ENCODE measurements at regions not wholly inside any gene's neighbourhood (a gene's known extent, or its start where the extent isn't known, plus 50 kb on each side); places are given as distances from the start of the nearest gene placed in this dataset.

- POLR2A ChIA-PET: no interaction called here
- H3K4me3 Mint-ChIP-seq: no peak overlapping the region
- H3K36me3 Mint-ChIP-seq: no peaks in the 10 kb centered on the region
- H3K27me3 Mint-ChIP-seq: no peaks in the 10 kb centered on the region
- H3K4me1 Mint-ChIP-seq: peaks cover 1% of the 10 kb centered on the region
- DNase-seq (no peak), ATAC-seq (ENCODE audit: low read depth) (no peak)
- H3K27ac Mint-ChIP-seq: no peak overlapping the region
- H3K9me3 Mint-ChIP-seq: no peaks in the 10 kb centered on the region
Observed at GRCh38 chr4:15242021-15242420, 185.8 kb upstream of the C1QTNF7 start.

- H3K9me3 Mint-ChIP-seq: no peaks in the 10 kb centered on the region
- no peaks in the 10 kb centered on the region for H3K4me1 Mint-ChIP-seq
- ATAC-seq (ENCODE audit: low read depth) (no peak), DNase-seq (no peak)
- H3K4me3 Mint-ChIP-seq: no peak overlapping the region
- peaks cover 2% of the 10 kb centered on the region for H3K27me3 Mint-ChIP-seq
- H3K36me3 Mint-ChIP-seq: no peaks in the 10 kb centered on the region
- POLR2A ChIA-PET: no interaction called here
- no peak overlapping the region for H3K27ac Mint-ChIP-seq
Observed at GRCh38 chr4:15244354-15244753, 183.5 kb upstream of the C1QTNF7 start.

- DNase-seq: no peak
- Mint-ChIP-seq H3K36me3 (no peaks in the 10 kb centered on the region), H3K9me3 (no peaks in the 10 kb centered on the region), H3K27ac (no peak overlapping the region), H3K27me3 (peaks cover 2% of the 10 kb centered on the region), H3K4me3 (no peak overlapping the region), H3K4me1 (no peaks in the 10 kb centered on the region)
- POLR2A ChIA-PET: no interaction called here
- no peak for ATAC-seq (ENCODE audit: low read depth)
Observed at GRCh38 chr4:15245006-15245530, 182.8 kb upstream of the C1QTNF7 start.

GRCh38 chr4:15250021-15250441 is 177.8 kb upstream of the C1QTNF7 start:
- no peak for DNase-seq
- Mint-ChIP-seq H3K36me3 (no peaks in the 10 kb centered on the region), H3K27me3 (peaks cover 2% of the 10 kb centered on the region), H3K4me1 (no peaks in the 10 kb centered on the region), H3K27ac (no peak overlapping the region), H3K9me3 (peaks cover 2% of the 10 kb centered on the region), H3K4me3 (no peak overlapping the region)
- no peak for ATAC-seq (ENCODE audit: low read depth)
- POLR2A ChIA-PET: no interaction called here

GRCh38 chr4:15253349-15253748 is 174.5 kb upstream of the C1QTNF7 start:
- no peaks in the 10 kb centered on the region for H3K36me3 Mint-ChIP-seq

GRCh38 chr4:15254236-15254880 is 173.5 kb upstream of the C1QTNF7 start:
- POLR2A ChIA-PET: no interaction called here
- H3K4me1 Mint-ChIP-seq: no peaks in the 10 kb centered on the region
- H3K27ac Mint-ChIP-seq: no peak overlapping the region
- H3K4me3 Mint-ChIP-seq: no peak overlapping the region
- DNase-seq: no peak
- no peak for ATAC-seq (ENCODE audit: low read depth)
- H3K36me3 Mint-ChIP-seq: no peaks in the 10 kb centered on the region
- no peaks in the 10 kb centered on the region for H3K27me3 Mint-ChIP-seq
- H3K9me3 Mint-ChIP-seq: peaks cover 2% of the 10 kb centered on the region

More at GRCh38 chr4:15253349-15253748, 174.5 kb upstream of the C1QTNF7 start:
- Mint-ChIP-seq H3K27ac (no peak overlapping the region), H3K4me1 (no peaks in the 10 kb centered on the region), H3K27me3 (peaks cover under 1% of the 10 kb centered on the region), H3K9me3 (peaks cover 2% of the 10 kb centered on the region), H3K4me3 (no peak overlapping the region)
- ATAC-seq (ENCODE audit: low read depth): no peak
- DNase-seq: no peak
- POLR2A ChIA-PET: no interaction called here

GRCh38 chr4:15255537-15255936 is 172.3 kb upstream of the C1QTNF7 start:
- no peaks in the 10 kb centered on the region for H3K4me1 Mint-ChIP-seq
- POLR2A ChIA-PET: no interaction called here
- H3K36me3 Mint-ChIP-seq: no peaks in the 10 kb centered on the region

GRCh38 chr4:15260758-15261157 is 167.1 kb upstream of the C1QTNF7 start:
- no peak for DNase-seq
- H3K27me3 Mint-ChIP-seq: no peaks in the 10 kb centered on the region
- POLR2A ChIA-PET: no interaction called here
- peaks cover under 1% of the 10 kb centered on the region for H3K9me3 Mint-ChIP-seq
- H3K4me1 Mint-ChIP-seq: no peaks in the 10 kb centered on the region
- no peak overlapping the region for H3K27ac Mint-ChIP-seq
- H3K36me3 Mint-ChIP-seq: no peaks in the 10 kb centered on the region
- no peak for ATAC-seq (ENCODE audit: low read depth)
- H3K4me3 Mint-ChIP-seq: no peak overlapping the region

More at GRCh38 chr4:15255537-15255936, 172.3 kb upstream of the C1QTNF7 start:
- Mint-ChIP-seq H3K4me3 (no peak overlapping the region), H3K27me3 (no peaks in the 10 kb centered on the region), H3K9me3 (peaks cover 2% of the 10 kb centered on the region), H3K27ac (no peak overlapping the region)
- DNase-seq (no peak), ATAC-seq (ENCODE audit: low read depth) (no peak)

- Mint-ChIP-seq H3K4me1 (no peaks in the 10 kb centered on the region), H3K27ac (no peak overlapping the region), H3K36me3 (no peaks in the 10 kb centered on the region), H3K4me3 (no peak overlapping the region), H3K27me3 (peaks cover 2% of the 10 kb centered on the region), H3K9me3 (peaks cover 3% of the 10 kb centered on the region)
- DNase-seq: no peak
- POLR2A ChIA-PET: no interaction called here
- ATAC-seq (ENCODE audit: low read depth): no peak
Observed at GRCh38 chr4:15262396-15262795, 165.4 kb upstream of the C1QTNF7 start.

- Mint-ChIP-seq H3K27me3 (peaks cover 2% of the 10 kb centered on the region), H3K27ac (no peak overlapping the region), H3K4me3 (no peak overlapping the region), H3K4me1 (no peaks in the 10 kb centered on the region), H3K9me3 (peaks cover 20% of the 10 kb centered on the region), H3K36me3 (no peaks in the 10 kb centered on the region)
- ATAC-seq (ENCODE audit: low read depth) (no peak), DNase-seq (no peak)
- POLR2A ChIA-PET: no interaction called here
Observed at GRCh38 chr4:15270201-15270600, 157.6 kb upstream of the C1QTNF7 start.

- Mint-ChIP-seq H3K4me1 (no peaks in the 10 kb centered on the region), H3K9me3 (no peaks in the 10 kb centered on the region), H3K27me3 (peaks cover 3% of the 10 kb centered on the region), H3K4me3 (no peak overlapping the region), H3K36me3 (no peaks in the 10 kb centered on the region), H3K27ac (no peak overlapping the region)
- POLR2A ChIA-PET: no interaction called here
- DNase-seq: no peak
- no peak for ATAC-seq (ENCODE audit: low read depth)
Observed at GRCh38 chr4:15286041-15286440, 141.8 kb upstream of the C1QTNF7 start.

GRCh38 chr4:15291122-15291521 is 136.7 kb upstream of the C1QTNF7 start:
- no peak for ATAC-seq (ENCODE audit: low read depth)
- H3K9me3 Mint-ChIP-seq: no peaks in the 10 kb centered on the region
- DNase-seq: no peak
- peaks cover 3% of the 10 kb centered on the region for H3K4me1 Mint-ChIP-seq
- H3K36me3 Mint-ChIP-seq: no peaks in the 10 kb centered on the region
- H3K27me3 Mint-ChIP-seq: peaks cover 3% of the 10 kb centered on the region
- H3K4me3 Mint-ChIP-seq: no peak overlapping the region
- no peak overlapping the region for H3K27ac Mint-ChIP-seq
- POLR2A ChIA-PET: no interaction called here

GRCh38 chr4:15293711-15294110 is 134.1 kb upstream of the C1QTNF7 start:
- POLR2A ChIA-PET: no interaction called here
- no peak overlapping the region for H3K27ac Mint-ChIP-seq
- DNase-seq: no peak
- no peaks in the 10 kb centered on the region for H3K27me3 Mint-ChIP-seq
- peaks cover 3% of the 10 kb centered on the region for H3K4me1 Mint-ChIP-seq
- no peak for ATAC-seq (ENCODE audit: low read depth)
- H3K4me3 Mint-ChIP-seq: no peak overlapping the region
- no peaks in the 10 kb centered on the region for H3K36me3 Mint-ChIP-seq
- no peaks in the 10 kb centered on the region for H3K9me3 Mint-ChIP-seq

GRCh38 chr4:15294202-15294601 is 133.6 kb upstream of the C1QTNF7 start:
- H3K4me1 Mint-ChIP-seq: peaks cover 3% of the 10 kb centered on the region
- no peaks in the 10 kb centered on the region for H3K36me3 Mint-ChIP-seq
- no peak overlapping the region for H3K27ac Mint-ChIP-seq
- H3K9me3 Mint-ChIP-seq: no peaks in the 10 kb centered on the region
- POLR2A ChIA-PET: no interaction called here
- no peaks in the 10 kb centered on the region for H3K27me3 Mint-ChIP-seq
- no peak for DNase-seq
- ATAC-seq (ENCODE audit: low read depth): no peak
- no peak overlapping the region for H3K4me3 Mint-ChIP-seq

Measured in activated naive CD8-positive, alpha-beta T cell treated with anti-CD3 and anti-CD28 coated beads, Interleukin-2, amount 10 ng/mL, durations not matched to agents 7 days and 5 days (primary cell).